ENCODE measurements at regions not wholly inside any gene's neighbourhood (a gene's known extent, or its start where the extent isn't known, plus 50 kb on each side); places are given as distances from the start of the nearest gene placed in this dataset.

DNA sequence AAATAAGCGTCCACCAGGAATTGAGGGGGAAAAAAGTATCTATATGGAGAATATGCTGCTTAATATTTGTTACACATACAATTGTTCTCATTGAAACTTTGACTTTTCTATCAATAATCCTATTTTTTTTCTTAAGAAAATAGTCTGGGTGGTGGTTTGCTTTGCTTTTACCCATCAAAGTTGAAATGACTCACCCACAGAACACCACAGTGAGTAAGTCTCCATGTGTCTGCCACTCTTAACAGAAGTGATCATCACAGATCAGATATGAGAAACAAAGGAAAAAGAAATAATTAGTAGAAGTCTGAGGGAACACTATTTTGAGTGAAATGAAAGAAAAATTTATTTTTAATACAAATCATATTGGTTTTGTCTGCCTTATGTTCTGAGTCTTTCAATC lies 742.8 kb downstream of the CDH9 start:
- intact Hi-C loops (cut with DNase I), result no loop called here
- ATAC-seq, result no peak
- no peak for DNase-seq

DNA sequence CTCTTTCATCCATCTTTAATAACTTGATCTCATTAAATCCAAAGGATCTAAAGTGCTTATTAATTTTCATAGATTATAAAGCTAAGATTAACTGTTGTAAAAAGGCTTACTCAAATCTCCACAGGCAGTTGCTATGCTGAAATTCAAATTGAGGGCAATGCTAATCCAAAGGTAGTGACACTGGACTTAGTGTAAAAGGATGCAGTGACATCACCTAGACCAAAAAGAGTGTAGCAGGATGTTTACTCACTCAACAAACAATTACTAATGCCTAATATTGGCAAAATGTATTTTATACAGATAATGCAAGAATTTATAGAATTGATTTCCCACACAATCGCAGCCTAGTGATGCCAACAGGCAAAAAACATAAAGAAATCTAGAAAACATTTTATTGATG lies 756.2 kb downstream of the CDH9 start:
- no peak for DNase-seq
- no peak for ATAC-seq
- intact Hi-C loops (cut with DNase I), result no loop called here

DNA sequence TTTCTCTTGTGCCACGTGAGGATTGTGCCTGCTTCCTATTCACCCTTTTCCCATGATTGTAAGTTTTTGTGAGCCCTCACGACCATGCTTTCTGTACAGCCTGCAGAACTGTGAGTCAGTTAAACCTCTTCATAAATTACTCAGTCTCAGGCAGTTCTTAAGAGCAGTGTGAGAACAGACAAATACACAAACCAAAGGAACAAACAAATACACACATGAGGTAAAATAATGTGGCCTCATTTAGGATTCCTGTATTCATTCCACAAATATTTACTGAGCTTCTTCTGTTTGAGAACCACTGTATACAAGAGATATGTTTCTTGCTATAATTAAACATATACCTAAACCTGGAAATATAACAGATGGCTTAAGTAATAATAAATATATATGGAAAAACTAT lies 760.3 kb downstream of the CDH9 start:
- ATAC-seq (no peak), DNase-seq (no peak)
- intact Hi-C loops (cut with DNase I), result no loop called here

DNA sequence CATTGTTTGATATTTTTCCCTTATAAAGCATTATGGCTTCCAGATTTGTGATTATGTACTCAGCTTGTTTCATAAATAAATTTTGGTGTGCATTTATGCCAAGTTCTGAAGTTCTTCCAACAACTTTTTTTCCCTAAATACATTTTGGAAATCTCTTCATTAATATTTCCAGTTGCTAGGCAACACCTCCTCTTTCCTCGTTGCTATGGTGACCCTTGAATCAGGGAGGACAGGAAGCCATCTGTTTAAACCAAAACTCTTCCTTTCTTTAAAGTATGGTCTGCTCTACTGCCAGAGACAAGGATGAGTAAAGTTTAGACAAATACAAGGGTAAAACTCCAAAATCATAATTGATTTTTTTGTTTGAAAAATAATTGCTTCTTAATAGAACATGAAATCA lies 779.3 kb downstream of the CDH9 start:
- intact Hi-C loops (cut with DNase I), result no loop called here
- DNase-seq (no peak), ATAC-seq (no peak)

DNA sequence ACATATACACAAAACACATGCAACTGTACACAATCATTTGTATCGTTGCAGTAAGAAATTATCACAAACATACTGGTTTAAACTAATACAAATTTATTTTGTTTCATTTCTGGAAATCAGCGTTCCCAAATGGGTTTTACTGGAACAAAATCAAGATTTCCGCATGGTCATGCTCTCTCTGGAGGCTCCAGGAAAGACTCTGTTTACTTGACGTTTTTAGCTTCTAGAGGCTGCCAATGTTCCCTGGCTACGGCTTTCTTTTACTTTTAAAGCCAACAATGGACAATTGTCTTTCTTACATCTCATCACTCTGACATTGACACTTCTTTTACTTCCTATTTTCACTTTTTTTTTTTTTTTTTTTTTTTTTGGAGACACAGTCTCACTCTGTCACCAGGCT lies 793.1 kb downstream of the CDH9 start:
- DNase-seq, result no peak
- intact Hi-C loops (cut with DNase I), result no loop called here
- no peak for ATAC-seq

DNA sequence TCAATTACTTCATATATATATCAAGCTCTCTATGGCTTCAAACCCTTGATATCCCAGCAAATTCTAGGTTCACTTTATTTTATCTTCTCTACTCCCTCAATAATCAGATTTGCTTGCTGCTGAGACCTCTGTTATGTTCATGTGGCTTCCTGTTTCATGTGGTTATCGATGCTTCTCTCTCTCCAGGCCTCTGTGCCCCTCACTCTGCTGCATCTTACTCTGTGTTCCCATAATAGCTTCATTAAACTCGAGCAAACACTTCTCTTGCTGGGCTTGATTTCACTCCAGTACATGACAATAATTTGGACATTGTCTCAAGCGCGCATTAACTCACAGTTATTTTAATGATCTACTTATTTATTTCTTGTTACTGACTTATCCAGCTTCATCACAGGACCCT lies 798.8 kb downstream of the CDH9 start:
- no peak for DNase-seq
- no peak for ATAC-seq
- intact Hi-C loops (cut with DNase I), result no loop called here

DNA sequence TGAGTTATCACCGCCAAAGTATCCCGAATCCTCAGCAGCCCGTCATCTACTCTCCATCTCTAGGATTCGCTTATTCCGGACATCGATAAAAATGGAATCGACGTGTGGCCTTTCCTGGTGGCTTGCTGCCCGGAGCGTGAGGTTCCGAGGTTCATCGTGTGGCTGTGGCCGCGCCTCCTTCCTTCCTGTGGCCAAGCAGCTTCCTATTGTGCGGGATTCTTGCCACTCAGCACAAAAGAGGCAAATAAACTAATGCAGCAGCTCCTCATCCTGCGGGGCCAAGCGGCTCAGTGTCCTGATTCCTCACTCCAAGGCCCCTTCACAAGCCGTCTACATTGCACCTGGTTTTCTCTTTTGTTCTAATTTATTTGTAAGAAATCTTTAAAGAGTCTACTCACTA lies 800.9 kb downstream of the CDH9 start:
- ATAC-seq, result no peak
- DNase-seq, result no peak
- intact Hi-C loops (cut with DNase I), result no loop called here

DNA sequence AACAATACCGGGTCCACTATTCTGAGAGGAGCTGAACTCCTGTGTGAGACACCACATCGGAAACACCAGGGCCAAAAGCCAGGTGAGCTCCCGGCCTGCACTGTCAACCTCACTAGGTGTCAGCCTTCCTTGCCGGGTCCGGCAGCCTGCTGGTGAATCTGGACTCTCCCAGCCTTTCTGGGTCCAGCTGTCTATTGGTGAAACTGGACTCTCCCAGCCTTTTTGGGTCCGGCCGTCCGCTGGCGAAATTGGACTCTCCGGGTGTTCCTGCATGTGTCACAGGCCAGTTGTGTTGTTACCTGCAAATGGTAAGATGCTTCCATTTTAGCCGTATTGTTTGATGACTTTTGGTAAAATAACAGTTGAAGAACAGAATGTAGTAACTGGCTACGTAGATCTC lies 801.5 kb downstream of the CDH9 start:
- intact Hi-C loops (cut with DNase I), result no loop called here
- ATAC-seq, result no peak
- no peak for DNase-seq

DNA sequence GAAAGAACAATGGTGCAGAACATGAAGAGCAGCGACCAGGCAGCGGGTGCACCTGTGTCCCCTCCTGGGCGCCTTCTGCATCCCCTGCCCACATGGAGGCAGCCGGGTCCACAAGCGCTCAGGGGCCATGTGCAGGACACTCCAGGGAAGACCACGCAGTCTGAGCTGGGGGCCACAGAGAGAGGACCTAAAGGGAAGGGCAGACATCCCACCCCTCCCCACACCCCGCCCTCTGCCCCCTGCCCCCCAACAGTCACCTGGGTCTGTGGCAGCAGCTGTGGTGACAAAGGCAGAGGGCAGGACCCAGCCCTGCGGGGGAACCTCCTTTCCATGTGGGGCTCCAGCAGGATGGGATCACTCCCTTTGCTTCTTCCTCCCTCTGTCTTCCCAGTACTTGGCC lies 805.7 kb downstream of the CDH9 start:
- intact Hi-C loops (cut with DNase I), result no loop called here
- ATAC-seq, result no peak
- DNase-seq, result no peak

DNA sequence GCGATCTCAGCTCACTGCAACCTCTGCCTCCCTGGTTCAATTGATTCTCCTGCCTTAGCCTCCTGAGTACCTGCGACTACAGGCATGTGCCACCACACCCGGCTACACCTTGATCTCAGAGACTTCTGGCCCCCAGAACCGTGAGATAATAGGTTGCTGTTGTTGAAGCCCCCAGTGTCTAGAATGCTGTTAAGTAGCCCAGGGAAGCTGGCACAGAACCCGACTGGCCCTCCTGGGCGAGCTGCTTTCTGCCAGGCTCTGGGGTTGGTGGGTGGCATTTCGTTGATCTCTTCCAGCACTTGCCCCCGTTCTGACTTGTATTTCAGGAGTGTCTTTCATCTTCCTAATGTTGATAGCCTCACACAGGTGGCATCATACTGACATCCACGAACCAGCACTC lies 807.1 kb downstream of the CDH9 start:
- intact Hi-C loops (cut with DNase I), result no loop called here
- ATAC-seq, result no peak

DNA sequence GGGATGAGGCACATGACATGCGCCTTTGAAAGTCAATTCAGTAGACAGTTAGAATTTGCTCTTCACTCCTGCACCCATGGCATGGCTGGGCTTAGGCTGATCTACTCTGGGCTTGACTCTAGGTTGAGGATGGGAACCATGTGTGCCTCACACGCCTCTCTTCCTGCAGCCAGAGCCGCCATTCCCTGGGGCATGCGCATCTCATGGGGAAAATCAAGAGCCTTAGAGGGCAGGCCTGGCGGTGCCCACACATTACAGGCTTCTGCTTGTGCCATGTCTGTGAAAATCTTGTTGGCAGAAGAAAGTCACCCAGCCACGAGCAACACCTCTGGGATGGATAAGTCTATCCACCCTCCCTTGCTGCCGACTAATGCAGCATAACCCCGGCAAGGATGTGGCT lies 808.5 kb downstream of the CDH9 start:
- DNase-seq (no peak), ATAC-seq (no peak)
- intact Hi-C loops (cut with DNase I), result no loop called here

More for the DNA sequence above, 807.1 kb downstream of the CDH9 start:
- DNase-seq, result no peak

DNA sequence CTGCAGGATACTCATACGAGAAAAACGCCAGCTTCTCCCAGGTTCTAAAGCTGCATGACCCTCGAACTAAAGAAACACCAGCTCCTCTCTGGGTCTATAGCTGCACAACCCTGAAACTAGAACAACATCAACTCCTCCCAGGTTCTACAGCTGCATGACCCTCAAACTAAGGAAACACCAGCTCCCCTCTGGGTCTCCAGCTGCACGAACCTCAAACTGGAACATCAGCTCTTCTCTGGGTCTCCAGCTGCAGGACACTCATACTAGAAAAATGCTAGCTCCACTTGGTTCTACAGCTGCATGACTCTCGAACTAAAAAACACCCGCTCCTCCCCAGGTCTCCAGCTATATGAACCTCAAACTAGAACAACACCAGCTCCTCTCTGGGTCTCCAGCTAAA lies 811.1 kb downstream of the CDH9 start:
- no peak for ATAC-seq
- intact Hi-C loops (cut with DNase I), result no loop called here
- DNase-seq, result no peak

DNA sequence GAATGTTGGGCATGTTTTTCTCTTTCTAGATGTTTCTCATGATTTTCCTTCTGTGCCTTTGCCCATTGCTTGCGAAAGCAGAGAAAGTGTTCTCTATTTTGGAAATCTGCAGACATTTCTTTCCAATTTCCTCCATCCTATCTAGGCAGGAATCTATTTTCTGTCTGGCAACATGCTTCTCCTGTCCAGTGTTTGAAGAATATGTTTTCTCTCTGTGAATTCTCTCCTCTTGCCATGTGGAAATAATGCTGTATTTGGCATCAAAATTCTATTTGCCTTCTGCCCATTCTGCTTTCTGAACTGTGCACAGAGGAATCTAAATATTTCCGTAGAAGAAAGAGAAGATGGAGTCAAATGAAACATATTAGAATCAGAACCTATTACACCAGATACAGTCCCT lies 833.3 kb downstream of the CDH9 start:
- intact Hi-C loops (cut with DNase I), result no loop called here
- ATAC-seq (no peak), DNase-seq (no peak)

DNA sequence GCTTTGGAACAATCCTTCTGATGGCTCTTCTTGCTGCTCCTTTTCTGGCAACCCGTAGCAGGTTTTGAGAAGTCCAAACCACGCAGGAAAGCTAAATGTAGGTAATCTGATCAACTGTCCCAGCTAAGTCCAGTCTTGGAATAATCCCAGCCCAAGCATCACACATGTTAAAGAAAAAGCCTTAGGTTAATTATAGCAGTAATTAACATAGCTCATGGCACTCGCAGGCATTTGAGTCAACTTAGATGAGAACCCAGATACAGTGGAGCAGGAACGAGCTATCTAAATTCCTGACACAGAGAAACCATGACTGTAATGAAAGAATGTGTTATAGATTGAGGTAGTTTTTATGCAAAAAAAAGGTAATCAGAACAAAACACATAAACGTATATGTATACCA lies 844.8 kb downstream of the CDH9 start:
- ATAC-seq (no peak), DNase-seq (no peak)
- intact Hi-C loops (cut with DNase I), result no loop called here

DNA sequence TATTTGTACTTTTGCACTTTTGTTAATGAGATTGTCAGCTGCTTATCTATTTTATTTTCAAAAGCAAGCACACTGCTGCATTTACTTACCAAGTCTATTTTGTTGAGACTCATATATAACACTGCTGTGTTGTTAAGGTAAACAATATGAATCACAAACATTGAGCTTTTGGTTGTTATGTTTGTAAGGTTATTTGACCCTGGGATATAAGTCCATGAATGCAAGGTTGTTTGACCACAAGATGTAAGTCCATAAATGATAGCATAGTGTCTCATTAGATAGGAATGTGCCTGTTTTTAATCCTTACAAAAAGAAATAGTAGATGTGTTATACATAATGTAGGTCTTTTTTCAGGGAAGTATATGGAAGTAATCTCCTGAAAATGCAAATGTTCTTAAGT lies 845.9 kb downstream of the CDH9 start:
- intact Hi-C loops (cut with DNase I), result no loop called here
- DNase-seq (no peak), ATAC-seq (no peak)

DNA sequence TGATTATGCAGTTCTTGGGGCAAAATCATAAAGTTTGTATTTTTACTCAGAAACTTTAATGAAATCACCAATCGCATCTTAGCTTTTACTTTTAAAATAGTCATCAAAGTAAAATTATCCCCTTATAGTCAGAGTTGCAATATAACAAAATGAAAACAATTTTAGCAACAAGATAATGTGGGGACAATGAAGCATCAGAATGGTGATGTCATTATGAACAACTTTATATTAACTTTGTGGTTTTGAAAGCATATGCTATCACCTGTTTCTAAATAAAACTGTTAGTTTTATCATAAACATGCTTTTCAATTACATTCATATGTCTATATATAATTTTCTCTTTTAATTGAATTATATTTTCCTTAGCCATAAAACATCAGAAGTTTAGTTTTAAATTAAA lies 856.8 kb downstream of the CDH9 start:
- intact Hi-C loops (cut with DNase I), result no loop called here
- ATAC-seq, result no peak

DNA sequence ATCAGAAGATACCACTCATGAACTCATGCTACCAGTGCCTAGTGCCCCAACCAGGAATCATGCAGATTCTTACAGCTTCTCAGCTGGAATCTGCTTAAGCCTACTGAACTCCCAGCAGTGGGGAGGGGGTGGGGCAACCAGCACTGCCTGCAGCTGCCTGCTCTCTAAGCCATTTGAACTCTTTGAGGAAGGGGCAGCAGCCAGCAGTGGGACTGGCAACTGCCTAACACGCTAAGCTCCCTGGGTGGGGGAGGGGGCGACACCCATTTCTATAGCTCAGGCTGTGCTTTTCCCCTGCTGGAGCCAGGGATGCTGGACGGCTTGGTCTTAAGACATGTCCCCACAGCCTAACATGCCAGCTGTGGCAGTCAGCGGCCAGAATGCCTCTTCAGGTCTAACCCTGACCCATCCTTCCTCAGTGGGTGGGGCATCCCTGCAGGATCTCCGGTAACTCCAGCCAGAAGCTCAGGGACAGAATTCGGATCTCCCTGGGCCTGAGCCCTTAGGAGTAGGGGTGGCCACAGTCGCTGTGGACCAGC lies 889.7 kb downstream of the CDH9 start:
- intact Hi-C loops (cut with DNase I), result no loop called here
- DNase-seq (no peak), ATAC-seq (no peak)

More for the DNA sequence above, 856.8 kb downstream of the CDH9 start:
- no peak for DNase-seq

DNA sequence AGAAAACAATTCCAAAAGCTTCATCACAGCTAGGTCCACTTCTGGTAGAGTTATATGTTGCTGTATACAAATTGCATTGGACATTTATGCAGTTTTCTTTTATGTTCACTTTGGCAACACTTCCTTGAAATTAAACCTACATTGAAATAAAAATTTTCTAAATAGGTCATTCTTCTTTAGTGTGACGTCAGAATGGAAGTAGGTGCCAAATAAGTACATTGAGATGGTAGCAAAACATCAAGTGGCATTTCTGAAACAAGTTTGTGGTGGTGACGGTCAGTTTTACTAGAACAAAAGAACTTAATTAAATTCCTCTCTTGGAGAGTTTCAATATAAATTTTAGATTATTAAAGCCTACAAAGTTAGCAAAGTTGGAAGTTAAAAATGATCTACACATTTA lies 895.1 kb downstream of the CDH9 start:
- ATAC-seq, result no peak
- intact Hi-C loops (cut with DNase I), result no loop called here
- DNase-seq, result no peak

DNA sequence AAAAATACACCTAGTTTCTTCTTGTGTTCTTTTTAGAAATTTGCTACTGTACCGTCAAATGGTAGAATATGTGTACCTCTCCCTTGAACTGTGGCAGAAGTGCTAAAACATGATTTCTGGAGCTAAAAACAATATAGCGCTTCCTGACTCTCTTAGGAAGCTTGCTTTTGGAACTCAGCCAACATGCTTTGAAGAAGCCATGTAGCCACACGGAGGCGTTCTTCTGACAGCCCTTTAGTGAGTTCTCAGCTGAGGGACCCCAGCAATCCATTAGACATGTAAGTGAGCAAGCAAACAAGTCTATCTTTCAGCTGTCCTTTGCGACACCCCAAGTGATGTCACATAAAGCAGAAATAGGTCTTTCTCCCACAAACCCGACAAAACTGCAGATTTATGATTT lies 917.0 kb downstream of the CDH9 start:
- intact Hi-C loops (cut with DNase I), result no loop called here
- ATAC-seq (no peak), DNase-seq (no peak)

DNA sequence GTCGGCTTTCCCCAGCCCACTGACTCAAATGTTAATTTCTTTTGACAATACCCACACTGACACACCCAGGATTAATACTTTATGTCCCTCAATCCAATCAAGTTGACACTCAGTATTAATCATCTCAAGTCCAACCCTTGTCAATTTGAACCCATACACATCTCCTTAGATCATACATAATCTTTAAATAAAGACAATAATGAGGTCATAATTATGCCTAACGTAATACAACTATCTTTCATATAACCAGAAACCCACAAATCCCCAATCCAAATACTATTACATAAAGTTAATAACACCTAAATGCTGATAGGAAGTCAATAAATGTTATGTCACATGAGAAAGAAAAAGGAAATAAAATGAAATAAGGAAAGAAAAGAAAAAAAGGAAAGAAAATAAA lies 934.2 kb downstream of the CDH9 start:
- ATAC-seq (no peak), DNase-seq (no peak)
- intact Hi-C loops (cut with DNase I), result no loop called here

DNA sequence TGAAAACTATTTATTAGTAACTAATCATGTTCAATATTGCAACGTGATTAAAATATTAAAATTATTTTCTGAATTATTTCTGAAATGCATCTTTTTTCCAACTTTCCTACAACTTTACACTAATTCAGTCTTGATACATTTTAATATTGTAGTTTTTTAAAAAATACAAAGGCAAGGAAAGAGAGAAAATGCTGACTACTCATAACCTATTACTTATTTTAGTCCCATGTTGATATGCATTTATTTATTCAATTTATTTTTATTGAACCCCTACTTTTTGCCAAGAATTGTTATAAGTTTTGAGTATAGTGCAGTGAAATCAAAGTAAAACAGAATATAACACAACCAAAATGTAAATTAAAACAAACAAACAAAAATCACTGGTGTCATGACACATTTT lies 978.2 kb downstream of the CDH9 start:
- DNase-seq, result no peak
- intact Hi-C loops (cut with DNase I), result no loop called here
- no peak for ATAC-seq

DNA sequence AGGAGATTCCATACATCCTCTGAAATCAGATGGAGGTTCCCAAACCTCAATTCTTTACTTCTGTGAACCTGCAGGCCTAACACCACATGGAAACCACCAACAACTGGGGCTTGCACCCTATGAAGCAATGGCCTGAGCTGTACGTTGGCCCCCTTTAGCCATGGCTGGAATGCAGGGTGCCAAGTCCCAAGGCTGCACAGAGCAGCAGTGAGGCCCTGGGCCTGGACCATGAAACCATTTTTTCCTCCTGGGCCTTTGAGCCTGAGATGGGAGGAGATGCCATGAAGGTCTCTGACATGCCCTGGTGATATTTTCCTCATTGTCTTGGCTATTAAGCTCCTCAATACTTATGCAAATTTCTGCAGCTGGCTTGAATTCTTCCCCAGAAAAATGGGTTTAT lies 983.8 kb downstream of the CDH9 start:
- intact Hi-C loops (cut with DNase I), result no loop called here
- ATAC-seq (no peak), DNase-seq (no peak)
